ENCODE measurements at regions not wholly inside any gene's neighbourhood (a gene's known extent, or its start where the extent isn't known, plus 50 kb on each side); places are given as distances from the start of the nearest gene placed in this dataset.

DNA sequence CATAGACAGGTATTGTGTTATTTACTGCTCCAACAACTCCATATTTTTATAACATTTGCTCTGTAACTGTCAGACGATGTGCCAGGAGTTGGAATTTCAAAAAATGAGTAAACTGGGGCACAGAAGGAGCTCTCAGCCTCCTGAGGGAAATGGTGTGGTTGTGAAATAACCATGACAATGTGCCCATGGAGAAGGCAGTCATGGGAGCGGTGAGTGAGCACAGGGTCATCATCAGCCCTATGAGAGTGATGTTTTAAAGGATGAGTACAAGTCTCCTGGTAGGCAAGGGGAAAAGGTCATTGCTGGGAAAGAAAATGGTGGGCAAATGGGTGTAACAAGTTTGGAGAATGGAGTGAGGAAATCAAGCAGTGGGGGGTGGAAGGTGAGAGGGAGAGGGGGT is 115.0 kb upstream of the SEC14L1 start:
- Histone ChIP-seq H3K4me1 (ENCODE audit: insufficient read depth, low read length) (no peaks in the 10 kb centered on the region), H3K27ac (ENCODE audit: low read length) (no peak overlapping the region), H3K9me3 (ENCODE audit: insufficient read depth, low read depth, low read length) (no peaks in the 10 kb centered on the region), H3K27me3 (ENCODE audit: insufficient read depth, low read length) (no peaks in the 10 kb centered on the region), H3K4me3 (ENCODE audit: low read length) (no peak overlapping the region), H3K9ac (ENCODE audit: low read depth, low read length) (no peak overlapping the region), H3K36me3 (ENCODE audit: insufficient read depth, low read depth, low read length) (no peaks in the 10 kb centered on the region)

DNA sequence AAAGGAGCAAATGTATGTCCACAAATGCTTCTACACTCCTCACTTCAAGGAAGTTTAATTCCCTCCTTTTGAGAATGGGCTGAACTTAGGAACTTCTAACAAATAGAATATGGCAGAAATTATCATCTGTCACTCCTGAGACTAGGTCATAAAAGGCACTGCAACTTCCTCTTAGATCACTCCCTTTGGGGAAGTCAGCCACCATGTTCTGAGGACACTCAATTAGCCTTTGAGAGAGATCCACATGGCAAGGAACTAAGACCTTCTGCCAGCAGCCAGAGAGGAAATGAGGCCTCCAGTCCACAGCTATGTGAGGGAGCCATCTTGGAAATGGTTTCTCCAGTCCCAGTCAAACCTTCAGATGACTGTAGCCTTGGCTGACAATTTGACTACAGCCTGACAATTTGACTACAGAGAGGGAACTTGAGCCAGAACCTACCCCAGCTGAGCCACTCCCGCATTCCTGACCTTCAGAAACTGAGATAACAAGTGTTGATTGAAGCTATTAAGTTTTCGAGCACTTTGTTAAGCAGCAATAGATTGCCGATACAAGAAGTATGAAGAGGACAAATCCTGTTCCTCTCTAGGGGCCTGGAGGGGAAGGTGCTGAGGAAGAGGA is 113.4 kb upstream of the SEC14L1 start:
- no peaks in the 10 kb centered on the region for H3K27me3 ChIP-seq (ENCODE audit: insufficient read depth, low read length)
- H3K9me3 ChIP-seq (ENCODE audit: insufficient read depth, low read depth, low read length): no peaks in the 10 kb centered on the region
- no peaks in the 10 kb centered on the region for H3K36me3 ChIP-seq (ENCODE audit: insufficient read depth, low read depth, low read length)
- H3K27ac ChIP-seq (ENCODE audit: low read length): no peak overlapping the region
- no peak overlapping the region for H3K9ac ChIP-seq (ENCODE audit: low read depth, low read length)
- no peaks in the 10 kb centered on the region for H3K4me1 ChIP-seq (ENCODE audit: insufficient read depth, low read length)
- H3K4me3 ChIP-seq (ENCODE audit: low read length): no peak overlapping the region

DNA sequence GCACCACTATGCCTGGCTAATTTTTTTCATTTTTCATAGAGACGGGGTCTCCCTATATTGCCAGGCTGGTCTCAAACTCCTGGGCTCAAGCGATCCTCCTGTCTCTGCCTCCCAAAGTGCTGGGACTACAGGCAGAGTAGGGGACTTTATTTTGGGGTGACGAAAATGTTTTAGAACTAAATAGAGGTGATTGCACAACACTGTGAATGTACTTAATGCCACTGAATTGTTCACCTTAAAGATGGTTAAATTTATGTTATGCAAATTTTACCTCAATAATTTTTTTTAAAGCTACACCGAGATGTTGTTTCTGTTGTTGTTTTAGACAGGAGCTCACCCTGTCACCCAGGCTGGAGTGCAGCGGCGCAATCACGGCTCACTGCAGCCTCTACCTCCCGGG is 111.9 kb upstream of the SEC14L1 start:
- Histone ChIP-seq H3K27ac (ENCODE audit: low read length) (no peak overlapping the region), H3K9ac (ENCODE audit: low read depth, low read length) (no peak overlapping the region), H3K27me3 (ENCODE audit: insufficient read depth, low read length) (no peaks in the 10 kb centered on the region), H3K9me3 (ENCODE audit: insufficient read depth, low read depth, low read length) (no peaks in the 10 kb centered on the region), H3K4me3 (ENCODE audit: low read length) (no peak overlapping the region), H3K4me1 (ENCODE audit: insufficient read depth, low read length) (no peaks in the 10 kb centered on the region), H3K36me3 (ENCODE audit: insufficient read depth, low read depth, low read length) (no peaks in the 10 kb centered on the region)

DNA sequence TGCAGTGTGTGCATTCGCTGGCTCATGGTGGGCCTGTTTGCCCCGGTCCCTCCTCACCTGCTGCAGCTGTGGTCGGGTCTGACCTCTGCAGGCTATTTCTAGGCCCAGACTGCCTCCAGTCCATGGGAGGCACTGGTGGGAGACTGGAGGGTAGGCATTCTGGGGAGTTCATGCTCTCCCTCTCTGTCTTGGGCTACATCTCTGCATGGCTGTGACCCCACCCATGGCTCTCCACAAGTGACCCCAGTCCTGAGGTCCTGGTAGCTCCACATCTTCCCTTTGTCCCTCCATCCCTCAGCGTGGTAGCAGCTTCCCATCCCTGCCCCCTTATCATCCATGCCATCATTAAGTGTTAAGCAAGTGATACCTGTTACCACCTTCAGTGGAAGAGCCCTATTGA is 107.8 kb upstream of the SEC14L1 start:
- H3K4me3 ChIP-seq (ENCODE audit: low read length): no peak overlapping the region
- H3K9ac ChIP-seq (ENCODE audit: low read depth, low read length): no peak overlapping the region
- H3K4me1 ChIP-seq (ENCODE audit: insufficient read depth, low read length): no peaks in the 10 kb centered on the region
- no peaks in the 10 kb centered on the region for H3K9me3 ChIP-seq (ENCODE audit: insufficient read depth, low read depth, low read length)
- no peaks in the 10 kb centered on the region for H3K36me3 ChIP-seq (ENCODE audit: insufficient read depth, low read depth, low read length)
- no peak overlapping the region for H3K27ac ChIP-seq (ENCODE audit: low read length)
- no peaks in the 10 kb centered on the region for H3K27me3 ChIP-seq (ENCODE audit: insufficient read depth, low read length)

DNA sequence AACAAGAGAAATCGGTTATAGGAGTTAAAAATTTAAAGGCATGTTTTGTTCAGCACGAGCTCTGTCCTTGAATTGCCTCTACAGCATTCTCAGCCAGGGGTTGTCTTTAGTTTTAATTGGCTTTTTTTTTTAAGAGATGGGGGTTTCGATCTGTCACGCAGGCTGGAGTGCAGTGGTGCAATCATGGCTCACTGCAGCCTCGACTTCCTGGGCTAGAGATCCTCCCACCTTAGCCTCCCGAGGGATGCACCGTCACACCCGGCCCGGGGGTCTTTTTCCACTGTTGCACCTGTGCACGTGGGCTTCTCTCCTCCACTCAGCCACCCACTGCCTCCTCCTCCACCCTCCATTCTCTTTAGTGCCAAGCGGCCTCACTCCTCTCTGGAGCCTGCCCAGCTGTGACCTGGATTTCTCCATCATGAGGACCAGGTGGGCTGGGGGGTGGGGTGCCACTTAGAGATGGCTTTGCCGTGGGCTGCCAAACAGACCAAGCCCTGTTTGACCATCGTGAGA is 106.8 kb upstream of the SEC14L1 start:
- Histone ChIP-seq H3K4me3 (ENCODE audit: low read length) (no peak overlapping the region), H3K27me3 (ENCODE audit: insufficient read depth, low read length) (no peaks in the 10 kb centered on the region), H3K27ac (ENCODE audit: low read length) (no peak overlapping the region)

DNA sequence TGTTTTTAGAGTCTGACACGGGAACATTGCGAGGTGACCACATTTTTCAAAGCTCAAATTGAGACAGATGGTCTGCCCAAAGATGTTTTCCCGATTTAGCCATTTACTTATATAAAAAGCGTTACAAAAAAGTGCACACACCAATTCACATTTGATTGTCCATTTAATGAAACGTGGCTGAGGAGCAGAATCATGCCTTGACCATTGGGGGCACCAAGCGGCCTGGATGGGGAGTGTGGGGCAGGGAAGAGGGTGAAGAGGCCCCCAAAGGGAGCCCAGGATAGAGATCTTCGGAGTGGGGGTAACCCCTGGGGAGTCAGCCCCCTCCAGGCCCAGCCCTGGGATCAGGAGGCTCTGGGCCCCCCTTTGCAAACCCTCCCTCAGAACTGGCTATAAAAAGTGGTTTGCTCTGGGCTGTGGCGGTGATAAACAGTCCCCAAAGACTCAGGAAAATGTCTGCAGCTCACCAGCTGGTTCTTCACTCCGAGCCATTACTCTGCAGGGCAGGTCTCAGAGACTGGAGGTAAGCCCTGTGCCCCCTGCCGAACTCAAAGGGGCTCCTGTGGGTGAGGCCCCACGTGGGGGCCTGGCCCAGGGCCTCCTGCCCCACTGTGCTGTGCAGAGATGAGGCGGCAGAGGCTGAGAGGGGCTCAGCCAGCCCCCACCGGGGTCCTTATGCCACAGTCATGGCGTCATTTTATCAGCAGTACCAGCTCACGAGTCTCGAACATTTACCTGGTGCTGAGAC is 105.9 kb upstream of the SEC14L1 start:
- H3K27ac ChIP-seq (ENCODE audit: low read length): no peak overlapping the region
- no peak overlapping the region for H3K9ac ChIP-seq (ENCODE audit: low read depth, low read length)
- no peak overlapping the region for H3K4me3 ChIP-seq (ENCODE audit: low read length)
- H3K27me3 ChIP-seq (ENCODE audit: insufficient read depth, low read length): no peaks in the 10 kb centered on the region
- no peaks in the 10 kb centered on the region for H3K9me3 ChIP-seq (ENCODE audit: insufficient read depth, low read depth, low read length)
- no peaks in the 10 kb centered on the region for H3K36me3 ChIP-seq (ENCODE audit: insufficient read depth, low read depth, low read length)
- no peaks in the 10 kb centered on the region for H3K4me1 ChIP-seq (ENCODE audit: insufficient read depth, low read length)

More for the DNA sequence above, 106.8 kb upstream of the SEC14L1 start:
- Histone ChIP-seq H3K4me1 (ENCODE audit: insufficient read depth, low read length) (no peaks in the 10 kb centered on the region), H3K9ac (ENCODE audit: low read depth, low read length) (no peak overlapping the region), H3K9me3 (ENCODE audit: insufficient read depth, low read depth, low read length) (no peaks in the 10 kb centered on the region), H3K36me3 (ENCODE audit: insufficient read depth, low read depth, low read length) (no peaks in the 10 kb centered on the region)

DNA sequence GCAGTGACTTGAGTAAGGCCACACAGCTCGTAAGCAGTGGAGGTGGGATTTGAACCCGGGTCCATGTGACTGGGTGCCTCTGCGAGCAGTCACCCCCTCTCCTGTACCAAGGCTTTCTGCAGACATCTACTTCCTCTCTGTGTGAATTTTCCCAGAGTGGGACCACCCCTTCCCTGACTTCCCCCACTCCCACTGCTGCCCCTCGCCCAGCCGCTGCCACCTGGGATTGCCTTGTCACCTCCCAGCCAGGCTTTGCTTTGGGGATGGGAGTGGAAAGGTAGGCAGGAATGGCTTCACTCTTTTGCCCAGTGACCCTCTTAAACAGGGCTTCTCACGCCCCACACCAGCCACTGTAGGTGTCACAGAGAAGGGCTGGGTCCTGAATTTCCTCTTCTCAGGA is 105.2 kb upstream of the SEC14L1 start:
- no peak overlapping the region for H3K4me3 ChIP-seq (ENCODE audit: low read length)
- no peaks in the 10 kb centered on the region for H3K9me3 ChIP-seq (ENCODE audit: insufficient read depth, low read depth, low read length)
- H3K27ac ChIP-seq (ENCODE audit: low read length): no peak overlapping the region
- no peaks in the 10 kb centered on the region for H3K4me1 ChIP-seq (ENCODE audit: insufficient read depth, low read length)
- no peak overlapping the region for H3K9ac ChIP-seq (ENCODE audit: low read depth, low read length)
- H3K36me3 ChIP-seq (ENCODE audit: insufficient read depth, low read depth, low read length): no peaks in the 10 kb centered on the region
- H3K27me3 ChIP-seq (ENCODE audit: insufficient read depth, low read length): no peaks in the 10 kb centered on the region

DNA sequence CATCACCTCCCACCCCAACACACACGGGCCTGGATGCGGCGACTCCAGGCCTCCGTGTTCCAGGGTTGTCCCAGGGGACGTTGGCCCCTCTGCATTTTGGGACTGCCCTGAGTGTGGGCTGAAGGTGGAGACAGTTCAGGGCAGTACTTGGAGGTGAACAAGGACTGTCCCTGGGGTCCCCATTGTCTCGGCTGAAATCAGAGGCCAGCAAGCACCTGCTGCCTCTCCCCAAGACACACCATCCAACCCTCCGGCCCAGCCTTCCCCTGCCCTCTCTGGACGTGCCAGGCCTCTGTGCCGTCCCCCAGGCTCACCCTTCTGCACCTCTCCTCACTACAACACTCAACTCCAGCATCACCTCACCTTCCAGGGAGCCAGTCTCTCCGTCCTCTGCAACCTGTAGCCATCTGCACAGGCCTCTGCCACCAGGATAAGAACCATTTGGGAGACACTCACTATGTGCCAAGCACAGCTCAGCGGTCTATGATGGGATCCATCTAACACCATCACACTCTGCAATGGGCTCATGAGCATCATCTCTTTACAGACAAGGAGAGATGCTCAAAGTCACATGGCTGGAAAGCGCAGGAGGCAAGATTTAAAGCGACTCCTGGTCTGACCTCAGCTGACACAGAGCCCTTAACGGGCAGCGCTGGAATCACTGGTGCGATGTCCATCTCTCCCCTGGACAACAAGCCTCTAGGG is 104.5 kb upstream of the SEC14L1 start:
- Histone ChIP-seq H3K4me1 (ENCODE audit: insufficient read depth, low read length) (no peaks in the 10 kb centered on the region), H3K27me3 (ENCODE audit: insufficient read depth, low read length) (no peaks in the 10 kb centered on the region), H3K27ac (ENCODE audit: low read length) (no peak overlapping the region)

DNA sequence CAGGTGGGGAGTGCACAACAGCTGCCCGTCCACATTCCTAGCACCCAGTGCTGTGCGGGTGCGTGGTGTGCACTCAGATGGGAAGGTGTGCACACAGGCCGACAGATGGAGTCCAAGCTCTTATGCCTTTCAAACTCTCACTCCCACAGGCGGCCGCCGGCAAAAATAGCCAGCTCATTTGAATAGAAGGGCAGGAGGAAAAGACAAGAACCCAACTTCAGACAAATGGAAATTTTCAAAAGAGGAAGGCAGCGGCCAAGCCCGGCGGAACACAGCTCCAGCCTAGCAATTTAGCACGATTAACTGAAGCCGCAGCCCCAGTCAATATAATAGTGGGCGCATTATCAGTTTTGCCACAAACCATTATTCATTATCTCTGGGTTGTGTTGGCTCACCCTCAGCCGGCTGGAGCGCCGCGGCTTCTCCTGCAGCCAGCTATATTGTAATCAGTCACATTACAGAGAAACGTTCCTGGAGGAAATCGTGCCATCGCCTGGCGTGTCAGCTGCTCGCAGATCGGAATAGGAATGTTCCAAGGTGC is 103.9 kb upstream of the SEC14L1 start:
- Histone ChIP-seq H3K4me3 (ENCODE audit: low read length) (no peak overlapping the region), H3K27ac (ENCODE audit: low read length) (no peak overlapping the region), H3K27me3 (ENCODE audit: insufficient read depth, low read length) (no peaks in the 10 kb centered on the region), H3K9ac (ENCODE audit: low read depth, low read length) (no peak overlapping the region), H3K4me1 (ENCODE audit: insufficient read depth, low read length) (no peaks in the 10 kb centered on the region), H3K36me3 (ENCODE audit: insufficient read depth, low read depth, low read length) (no peaks in the 10 kb centered on the region), H3K9me3 (ENCODE audit: insufficient read depth, low read depth, low read length) (no peaks in the 10 kb centered on the region)

More for the DNA sequence above, 104.5 kb upstream of the SEC14L1 start:
- Histone ChIP-seq H3K9me3 (ENCODE audit: insufficient read depth, low read depth, low read length) (no peaks in the 10 kb centered on the region), H3K4me3 (ENCODE audit: low read length) (no peak overlapping the region), H3K36me3 (ENCODE audit: insufficient read depth, low read depth, low read length) (no peaks in the 10 kb centered on the region), H3K9ac (ENCODE audit: low read depth, low read length) (no peak overlapping the region)

DNA sequence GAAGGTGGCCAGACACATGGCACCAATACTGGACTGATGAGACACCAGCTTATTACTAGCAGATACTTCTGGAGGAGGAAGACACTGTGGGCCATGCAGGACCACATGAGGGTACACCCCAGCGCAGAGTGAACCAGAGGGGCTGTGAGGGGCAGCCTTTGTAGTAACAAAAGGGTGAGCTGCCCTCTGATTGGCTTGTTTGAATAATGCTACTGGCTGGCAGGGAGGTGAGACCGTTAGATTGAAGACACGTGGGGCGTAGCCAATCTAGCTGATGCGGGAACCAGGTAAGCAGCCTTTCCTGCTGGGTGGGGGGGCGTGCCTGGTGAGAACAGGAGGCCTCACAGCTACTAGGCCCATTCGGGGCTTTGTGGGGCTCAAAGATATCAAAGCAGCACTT is 102.8 kb upstream of the SEC14L1 start:
- Histone ChIP-seq H3K4me3 (ENCODE audit: low read length) (no peak overlapping the region), H3K9me3 (ENCODE audit: insufficient read depth, low read depth, low read length) (no peaks in the 10 kb centered on the region), H3K27ac (ENCODE audit: low read length) (no peak overlapping the region), H3K9ac (ENCODE audit: low read depth, low read length) (no peak overlapping the region), H3K27me3 (ENCODE audit: insufficient read depth, low read length) (no peaks in the 10 kb centered on the region), H3K4me1 (ENCODE audit: insufficient read depth, low read length) (no peaks in the 10 kb centered on the region), H3K36me3 (ENCODE audit: insufficient read depth, low read depth, low read length) (no peaks in the 10 kb centered on the region)

DNA sequence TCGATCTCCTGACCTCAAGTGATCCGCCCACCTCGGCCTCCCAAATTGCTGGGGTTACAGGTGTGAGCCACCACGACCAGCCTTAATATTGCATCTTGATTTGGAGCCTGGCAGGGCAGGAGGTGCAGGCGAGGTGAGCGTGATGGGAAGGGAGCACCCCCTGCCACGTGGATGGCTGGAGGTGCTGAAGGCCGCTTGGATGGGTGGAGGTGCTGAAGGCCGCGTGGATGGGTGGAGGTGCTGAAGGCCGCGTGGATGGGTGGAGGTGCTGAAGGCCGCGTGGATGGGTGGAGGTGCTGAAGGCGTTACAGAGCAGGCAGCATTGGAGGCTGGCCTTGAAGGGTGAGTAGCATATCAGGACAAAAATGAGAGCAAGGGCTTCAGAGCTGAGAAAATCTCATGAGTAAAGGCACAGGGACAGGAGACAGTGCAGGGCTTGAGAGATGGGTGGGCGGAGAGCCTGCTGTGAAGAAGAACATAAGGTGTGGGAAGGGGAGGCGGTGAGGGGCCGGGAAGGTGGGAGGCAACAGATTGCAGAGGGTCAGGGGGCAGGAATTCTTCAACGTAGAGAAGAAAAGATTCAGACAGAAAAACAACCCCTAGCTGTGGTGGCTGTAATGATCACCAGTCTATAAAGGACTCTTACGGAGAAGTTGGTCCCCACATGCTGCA is 101.7 kb upstream of the SEC14L1 start:
- Histone ChIP-seq H3K27ac (ENCODE audit: low read length) (no peak overlapping the region), H3K4me3 (ENCODE audit: low read length) (no peak overlapping the region), H3K9ac (ENCODE audit: low read depth, low read length) (no peak overlapping the region), H3K9me3 (ENCODE audit: insufficient read depth, low read depth, low read length) (no peaks in the 10 kb centered on the region), H3K4me1 (ENCODE audit: insufficient read depth, low read length) (no peaks in the 10 kb centered on the region), H3K27me3 (ENCODE audit: insufficient read depth, low read length) (no peaks in the 10 kb centered on the region), H3K36me3 (ENCODE audit: insufficient read depth, low read depth, low read length) (no peaks in the 10 kb centered on the region)
